Parathyroid adenoma (tissue), 2 donors: ENCODE measurements at regions not wholly inside any gene's neighbourhood (a gene's known extent, or its start where the extent isn't known, plus 50 kb on each side); places are given as distances from the start of the nearest gene placed in this dataset.

Source experiments
- H2AFZ ChIP-seq: fragments of 300-600 bp; sonication (generic); one replicate; pipeline ENCODE4 v1.7.0; 2017; ENCODE audit warnings: antibody characterized with exemption, mild to moderate bottlenecking
- H3K27ac ChIP-seq: fragments of 300-600 bp; sonication (generic); one replicate; pipeline ENCODE4 v1.7.0; 2017
- H3K27me3 ChIP-seq: fragments of 300-600 bp; sonication (generic); one replicate; pipeline ENCODE4 v1.7.0; 2017; ENCODE audit warnings: low read length; ENCODE audit not compliant: control insufficient read depth, insufficient read depth
- H3K36me3 ChIP-seq: fragments of 300-600 bp; sonication (generic); one replicate; pipeline ENCODE4 v1.7.0; 2017; ENCODE audit warnings: low read length; ENCODE audit not compliant: control insufficient read depth, insufficient read depth
- H3K4me1 ChIP-seq: fragments of 300-600 bp; sonication (generic); one replicate; pipeline ENCODE4 v1.7.0; 2017; ENCODE audit warnings: control low read depth
- H3K4me2 ChIP-seq: fragments of 300-600 bp; sonication (generic); one replicate; pipeline ENCODE4 v1.7.0; 2017; ENCODE audit warnings: low read length
- H3K4me3 ChIP-seq: fragments of 300-600 bp; sonication (generic); one replicate; pipeline ENCODE4 v1.7.0; 2017; ENCODE audit warnings: low read depth, low read length
- H3K79me2 ChIP-seq: fragments of 300-600 bp; sonication (generic); one replicate; pipeline ENCODE4 v1.7.0; 2017; ENCODE audit warnings: control low read depth
- H3K9ac ChIP-seq: fragments of 300-600 bp; sonication (generic); one replicate; pipeline ENCODE4 v1.7.0; 2017; ENCODE audit warnings: mild to moderate bottlenecking
- H3K9me3 ChIP-seq: fragments of 300-600 bp; sonication (generic); one replicate; pipeline ENCODE4 v1.7.0; 2017; ENCODE audit warnings: low read length; ENCODE audit not compliant: control insufficient read depth
- TF ChIP-seq, protein P1 (sequence below): fragments of 300-600 bp; sonication (generic); IDR thresholded peaks from one replicate; pipeline ENCODE4 v1.7.0; 2017; ENCODE audit warnings: antibody characterized with exemption, mild to moderate bottlenecking
- donor health status: primary hyperparathyroidism.

DNA sequence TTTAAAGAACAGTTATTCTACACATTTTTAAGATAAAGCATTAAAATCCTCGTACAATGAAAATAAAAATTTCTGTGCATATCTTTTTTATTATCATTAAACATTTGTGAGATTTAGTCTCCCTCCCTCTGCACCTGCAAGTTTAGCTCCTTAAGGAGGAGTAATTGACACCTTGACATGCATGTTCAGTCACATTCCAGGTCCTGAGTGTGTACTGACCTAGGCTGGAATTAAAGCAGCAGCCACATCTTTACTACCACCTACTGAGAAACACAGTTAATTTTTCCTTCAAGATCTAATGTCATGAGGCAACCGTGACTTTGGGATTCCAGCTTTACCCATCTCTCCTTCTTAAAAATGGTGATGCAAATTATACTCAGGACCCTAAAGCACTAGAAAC is 123.1 kb upstream of the FREM2 start:
- Histone ChIP-seq H3K79me2 (no peaks in the 10 kb centered on the region), H3K27me3 (no peaks in the 10 kb centered on the region), H3K9me3 (no peaks in the 10 kb centered on the region), H3K9ac (no peak overlapping the region), H3K27ac (no peak overlapping the region), H3K4me1 (no peaks in the 10 kb centered on the region), H3K4me2 (no peak overlapping the region), H3K4me3 (no peak overlapping the region), H2AFZ (no peak overlapping the region), H3K36me3 (no peaks in the 10 kb centered on the region)
- TF ChIP-seq, protein P1, sequence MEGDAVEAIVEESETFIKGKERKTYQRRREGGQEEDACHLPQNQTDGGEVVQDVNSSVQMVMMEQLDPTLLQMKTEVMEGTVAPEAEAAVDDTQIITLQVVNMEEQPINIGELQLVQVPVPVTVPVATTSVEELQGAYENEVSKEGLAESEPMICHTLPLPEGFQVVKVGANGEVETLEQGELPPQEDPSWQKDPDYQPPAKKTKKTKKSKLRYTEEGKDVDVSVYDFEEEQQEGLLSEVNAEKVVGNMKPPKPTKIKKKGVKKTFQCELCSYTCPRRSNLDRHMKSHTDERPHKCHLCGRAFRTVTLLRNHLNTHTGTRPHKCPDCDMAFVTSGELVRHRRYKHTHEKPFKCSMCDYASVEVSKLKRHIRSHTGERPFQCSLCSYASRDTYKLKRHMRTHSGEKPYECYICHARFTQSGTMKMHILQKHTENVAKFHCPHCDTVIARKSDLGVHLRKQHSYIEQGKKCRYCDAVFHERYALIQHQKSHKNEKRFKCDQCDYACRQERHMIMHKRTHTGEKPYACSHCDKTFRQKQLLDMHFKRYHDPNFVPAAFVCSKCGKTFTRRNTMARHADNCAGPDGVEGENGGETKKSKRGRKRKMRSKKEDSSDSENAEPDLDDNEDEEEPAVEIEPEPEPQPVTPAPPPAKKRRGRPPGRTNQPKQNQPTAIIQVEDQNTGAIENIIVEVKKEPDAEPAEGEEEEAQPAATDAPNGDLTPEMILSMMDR, result no peak

DNA sequence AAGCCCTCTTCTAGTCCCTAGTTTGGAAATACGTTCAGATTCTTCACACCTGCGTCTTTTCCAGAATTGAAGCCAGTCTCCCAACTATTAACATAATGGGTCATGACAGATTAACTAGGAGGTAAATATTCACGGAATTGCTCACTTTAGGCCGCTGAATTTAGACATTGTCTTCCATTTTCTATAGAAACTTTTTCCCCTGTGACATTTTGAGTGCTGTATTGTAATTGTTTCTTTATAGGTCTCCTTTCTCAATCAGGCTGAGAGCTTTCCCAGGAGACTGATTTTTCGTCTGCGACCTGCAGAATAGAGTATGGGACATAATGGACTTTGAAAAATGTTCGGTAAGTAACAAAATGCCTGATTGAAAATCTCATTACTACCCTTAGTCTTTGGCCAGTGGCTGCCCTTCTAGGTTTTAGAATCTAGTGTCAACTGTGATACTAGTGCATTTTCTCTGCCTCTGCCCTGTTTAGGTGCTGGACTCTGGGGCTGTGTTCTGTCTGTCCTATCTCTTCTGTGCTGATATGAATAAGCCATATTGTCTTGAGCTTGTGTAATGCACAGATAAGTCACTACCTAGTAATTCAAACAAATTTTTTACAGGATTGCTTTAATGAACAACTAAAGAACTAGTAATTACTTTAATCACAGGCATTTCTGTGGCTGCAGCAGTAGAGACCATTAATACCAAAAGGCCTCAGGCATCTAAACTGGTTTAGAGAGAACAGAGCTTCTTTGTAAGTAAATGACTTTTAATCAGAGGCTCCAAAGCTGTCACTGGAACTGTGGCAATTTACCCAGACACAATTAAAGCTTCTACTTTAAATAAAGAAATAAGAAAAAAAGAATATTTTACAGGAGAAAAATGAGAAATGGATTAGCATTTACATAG is 122.4 kb upstream of the FREM2 start:
- Histone ChIP-seq H3K4me2 (no peak overlapping the region), H3K27me3 (no peaks in the 10 kb centered on the region), H3K9ac (no peak overlapping the region), H3K4me1 (no peaks in the 10 kb centered on the region), H3K79me2 (no peaks in the 10 kb centered on the region), H3K36me3 (no peaks in the 10 kb centered on the region), H3K27ac (no peak overlapping the region), H3K9me3 (no peaks in the 10 kb centered on the region), H2AFZ (no peak overlapping the region), H3K4me3 (no peak overlapping the region)
- TF ChIP-seq, protein P1, result no peak

DNA sequence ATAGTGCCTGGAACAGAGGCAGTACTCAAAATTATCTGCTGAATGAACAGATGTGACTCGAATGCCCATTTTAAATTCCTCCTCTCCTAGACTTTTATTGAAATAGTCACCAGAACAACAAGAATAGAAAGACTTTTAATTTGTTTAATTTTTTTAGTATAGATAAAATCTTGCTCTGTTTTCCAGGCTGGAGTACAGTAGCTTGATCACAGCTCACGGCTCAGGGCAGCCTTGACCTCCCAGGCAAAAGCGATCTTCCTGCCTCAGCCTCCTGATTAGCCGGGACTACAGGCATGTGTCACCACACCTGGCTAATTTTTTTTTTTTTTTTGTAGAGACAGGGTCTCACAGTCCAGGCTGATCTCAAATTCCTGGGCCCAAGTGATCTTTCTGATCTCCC is 120.9 kb upstream of the FREM2 start:
- Histone ChIP-seq H2AFZ (no peak overlapping the region), H3K27me3 (no peaks in the 10 kb centered on the region), H3K9me3 (no peaks in the 10 kb centered on the region), H3K36me3 (no peaks in the 10 kb centered on the region), H3K27ac (no peak overlapping the region), H3K4me2 (no peak overlapping the region), H3K79me2 (no peaks in the 10 kb centered on the region), H3K9ac (no peak overlapping the region), H3K4me1 (no peaks in the 10 kb centered on the region), H3K4me3 (no peak overlapping the region)
- TF ChIP-seq, protein P1, result no peak

DNA sequence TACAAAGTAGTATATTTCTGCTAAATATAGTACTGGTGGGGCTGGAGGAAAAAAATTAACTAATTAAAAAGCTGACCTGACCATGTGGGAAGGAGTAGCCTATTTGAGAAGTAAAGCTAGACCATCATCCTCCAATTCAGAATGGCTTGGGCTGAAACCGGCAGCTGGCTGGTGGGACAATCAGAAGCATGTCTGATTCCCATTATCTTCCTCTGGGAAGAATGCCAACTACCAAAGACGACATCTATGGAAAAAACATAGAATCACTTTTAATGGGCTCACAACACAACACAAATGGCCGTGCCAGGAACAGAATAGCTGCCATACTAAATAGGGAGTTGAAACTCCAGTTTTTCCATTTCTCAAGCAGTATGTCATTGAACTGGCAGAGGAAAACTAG is 120.4 kb upstream of the FREM2 start:
- Histone ChIP-seq H3K9me3 (no peaks in the 10 kb centered on the region), H3K79me2 (no peaks in the 10 kb centered on the region), H3K4me1 (no peaks in the 10 kb centered on the region), H2AFZ (no peak overlapping the region), H3K27ac (no peak overlapping the region), H3K4me3 (no peak overlapping the region), H3K4me2 (no peak overlapping the region), H3K9ac (no peak overlapping the region), H3K36me3 (no peaks in the 10 kb centered on the region), H3K27me3 (no peaks in the 10 kb centered on the region)
- TF ChIP-seq, protein P1, result no peak

DNA sequence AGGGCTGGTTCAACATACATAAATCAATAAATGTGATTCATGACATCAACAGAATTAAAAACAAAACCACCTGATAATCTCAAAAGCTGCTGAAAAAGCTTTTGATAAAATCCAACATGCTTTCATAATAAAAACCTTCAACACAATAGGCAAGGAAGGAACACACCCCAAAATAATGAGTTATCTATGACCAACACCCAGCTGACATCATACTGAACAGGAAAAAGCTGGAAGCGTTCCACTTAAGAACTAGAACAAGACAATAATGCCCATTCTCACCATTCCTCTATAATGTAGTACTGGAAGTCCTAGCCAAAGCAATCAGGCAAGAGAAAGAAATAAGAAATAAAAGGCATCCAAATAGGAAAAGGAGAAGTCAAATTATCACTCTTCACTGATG is 116.2 kb upstream of the FREM2 start:
- Histone ChIP-seq H3K9ac (no peak overlapping the region), H3K36me3 (no peaks in the 10 kb centered on the region), H2AFZ (no peak overlapping the region), H3K27me3 (no peaks in the 10 kb centered on the region), H3K4me1 (no peaks in the 10 kb centered on the region), H3K4me2 (no peak overlapping the region), H3K27ac (no peak overlapping the region), H3K79me2 (no peaks in the 10 kb centered on the region), H3K9me3 (no peaks in the 10 kb centered on the region), H3K4me3 (no peak overlapping the region)
- TF ChIP-seq, protein P1, result no peak
